Mesenchymal stem cell (in vitro differentiated cells and primary cell): ENCODE measurements at regions not wholly inside any gene's neighbourhood (a gene's known extent, or its start where the extent isn't known, plus 50 kb on each side); places are given as distances from the start of the nearest gene placed in this dataset.

Experiments
- DNase-seq: peaks from one replicate; pipeline ENCODE4 v3.0.0-alpha.2; 2013
- H2AFZ ChIP-seq: one replicate; pipeline ENCODE4 v1.6.1; 2013; ENCODE audit warnings: low read depth, mild to moderate bottlenecking, control low read depth, inconsistent platforms, low read length, moderate library complexity
- H2AK5ac ChIP-seq: 2 replicates; pipeline ENCODE4 v1.6.1; 2013; ENCODE audit warnings: low read length, moderate library complexity, mild to moderate bottlenecking, inconsistent platforms; ENCODE audit not compliant: severe bottlenecking
- H2BK120ac ChIP-seq: one replicate; pipeline ENCODE4 v1.6.1; 2013; ENCODE audit warnings: low read depth, mild to moderate bottlenecking, inconsistent platforms, low read length, moderate library complexity
- H2BK12ac ChIP-seq, 2 experiments: one replicate each; pipeline ENCODE4 v1.6.1; 2013; ENCODE audit warnings: inconsistent platforms in 2 of 2, low read length in 2 of 2, mild to moderate bottlenecking in 2 of 2, moderate library complexity in 2 of 2, control low read depth in 1 of 2
- H2BK15ac ChIP-seq: one replicate; pipeline ENCODE4 v1.6.1; 2013; ENCODE audit warnings: mild to moderate bottlenecking, low read depth, inconsistent platforms; ENCODE audit not compliant: poor library complexity, severe bottlenecking
- H2BK5ac ChIP-seq: 2 replicates; pipeline ENCODE4 v1.6.1; 2013; ENCODE audit warnings: low read depth, mild to moderate bottlenecking, low read length, control low read depth, inconsistent platforms; ENCODE audit not compliant: poor library complexity, severe bottlenecking
- H3K14ac ChIP-seq, 2 experiments: one replicate each; pipeline ENCODE4 v1.6.1; 2013; ENCODE audit warnings: inconsistent platforms in 2 of 2, low read length in 2 of 2, control low read depth in 1 of 2, mild to moderate bottlenecking in 1 of 2, moderate library complexity in 1 of 2
- H3K18ac ChIP-seq, 2 experiments: one replicate each; pipeline ENCODE4 v1.6.1; 2013; ENCODE audit warnings: inconsistent platforms in 2 of 2, low read length in 2 of 2, control low read depth in 1 of 2, low read depth in 1 of 2, mild to moderate bottlenecking in 1 of 2
- H3K23ac ChIP-seq, 2 experiments: one replicate each; pipeline ENCODE4 v1.6.1; 2013; ENCODE audit warnings: inconsistent platforms in 2 of 2, low read length in 2 of 2, mild to moderate bottlenecking in 2 of 2, moderate library complexity in 2 of 2, control low read depth in 1 of 2
- H3K27ac ChIP-seq: 2 replicates; pipeline ENCODE4 v1.5.1; 2013; ENCODE audit warnings: mild to moderate bottlenecking, moderate library complexity, low read length, control low read depth, inconsistent platforms; ENCODE audit not compliant: poor library complexity, severe bottlenecking
- H3K27me3 ChIP-seq, 2 experiments: 2 replicates each; pipeline versions ENCODE4 v1.6.1 to v1.7.0; 2013; ENCODE audit warnings: low read length in 2 of 2, mild to moderate bottlenecking in 2 of 2, moderate library complexity in 2 of 2, control low read depth in 1 of 2, inconsistent platforms in 1 of 2; ENCODE audit not compliant: control insufficient read depth in 1 of 2, insufficient read depth in 1 of 2
- H3K36me3 ChIP-seq, 2 experiments: 2 replicates each; pipeline versions ENCODE4 v1.6.1 to v1.7.0; 2013; ENCODE audit warnings: low read length in 2 of 2, control low read depth in 1 of 2, inconsistent platforms in 1 of 2, low read depth in 1 of 2, mild to moderate bottlenecking in 1 of 2; ENCODE audit not compliant: insufficient read depth in 2 of 2, control insufficient read depth in 1 of 2
- H3K4ac ChIP-seq, 2 experiments: one replicate each; pipeline ENCODE4 v1.6.1; 2013; ENCODE audit warnings: inconsistent platforms in 2 of 2, low read length in 2 of 2, mild to moderate bottlenecking in 2 of 2, moderate library complexity in 2 of 2, control low read depth in 1 of 2, low read depth in 1 of 2
- H3K4me1 ChIP-seq: 2 replicates; pipeline ENCODE4 v1.6.1; 2013; ENCODE audit warnings: low read depth, low read length, control low read depth; ENCODE audit not compliant: control insufficient read depth, insufficient read depth
- H3K4me2 ChIP-seq: 2 replicates; pipeline ENCODE4 v1.6.1; 2013; ENCODE audit warnings: low read length, mild to moderate bottlenecking, inconsistent platforms; ENCODE audit not compliant: poor library complexity, severe bottlenecking
- H3K4me3 ChIP-seq, 2 experiments: 2 replicates each; pipeline versions ENCODE4 v1.5.1 to v1.7.0; 2013; ENCODE audit warnings: low read length in 2 of 2, mild to moderate bottlenecking in 2 of 2, control low read depth in 1 of 2, low read depth in 1 of 2; ENCODE audit not compliant: insufficient read depth in 1 of 2
- H3K79me1 ChIP-seq: replicated peaks from 2 replicates; pipeline ENCODE4 v1.6.1; 2013; ENCODE audit warnings: mild to moderate bottlenecking, control low read depth, low read length, inconsistent platforms; ENCODE audit not compliant: poor library complexity, severe bottlenecking
- H3K9ac ChIP-seq: 2 replicates; pipeline ENCODE4 v1.7.0; 2013; ENCODE audit warnings: mild to moderate bottlenecking, low read length, moderate library complexity
- H3K9me3 ChIP-seq: 2 replicates; pipeline ENCODE4 v1.7.0; 2013; ENCODE audit warnings: mild to moderate bottlenecking, low read length; ENCODE audit not compliant: control insufficient read depth
- H4K8ac ChIP-seq: one replicate; pipeline ENCODE4 v1.6.1; 2013; ENCODE audit warnings: inconsistent platforms, mild to moderate bottlenecking, low read length, moderate library complexity
- H4K91ac ChIP-seq: one replicate; pipeline ENCODE4 v1.6.1; 2013; ENCODE audit warnings: mild to moderate bottlenecking, low read length, inconsistent platforms
- WGBS: methylation state at CpG from one replicate; pipeline ENCODE4 v1.1.7; 2013; ENCODE audit warnings: mixed read lengths; 5-methylcytosine and 5-hydroxymethylcytosine counted together

GRCh38 chr11:15654451-15654850 lies 539.7 kb downstream of the INSC start:
- H2AK5ac ChIP-seq = no peak overlapping the region
- H2BK5ac ChIP-seq = no peak overlapping the region
- no peak overlapping the region for H3K4me2 ChIP-seq
- no peak overlapping the region for H4K8ac ChIP-seq
- H2BK120ac ChIP-seq = no peak overlapping the region
- H3K23ac ChIP-seq = no peak overlapping the region
- H3K18ac ChIP-seq = no peak overlapping the region
- H3K9me3 ChIP-seq = no peaks in the 10 kb centered on the region
- no peak overlapping the region for H2BK15ac ChIP-seq
- 74% methylated on average over 4 of the region's 4 CpGs for WGBS
- H2AFZ ChIP-seq = no peak overlapping the region
- no peaks in the 10 kb centered on the region for H3K79me1 ChIP-seq
- no peak overlapping the region for H3K4me3 ChIP-seq
- H3K4me1 ChIP-seq = peaks cover 7% of the 10 kb centered on the region
- no peak overlapping the region for H3K4ac ChIP-seq
- H3K36me3 ChIP-seq = no peaks in the 10 kb centered on the region
- peak overlapping the region; percentile 55 for H4K91ac ChIP-seq
- no peak overlapping the region for H3K27ac ChIP-seq
- H3K27me3 ChIP-seq = peaks cover 31 to 53% of the 10 kb centered on the region in 2 experiments
- DNase-seq = no peak
- H2BK12ac ChIP-seq = peak overlapping the region in 1 of 2 experiments; percentile 73
- no peak overlapping the region for H3K14ac ChIP-seq
- no peak overlapping the region for H3K9ac ChIP-seq

- Histone ChIP-seq H2BK12ac (no peak overlapping the region), H4K8ac (no peak overlapping the region), H2AK5ac (no peak overlapping the region), H3K14ac (no peak overlapping the region), H3K4me2 (no peak overlapping the region), H3K18ac (no peak overlapping the region), H3K27ac (no peak overlapping the region), H2BK120ac (peak overlapping the region; percentile 44), H2BK5ac (no peak overlapping the region), H3K36me3 (no peaks in the 10 kb centered on the region), H3K79me1 (no peaks in the 10 kb centered on the region), H3K9me3 (no peaks in the 10 kb centered on the region), H3K4ac (no peak overlapping the region), H3K27me3 (peaks cover 37 to 61% of the 10 kb centered on the region in 2 experiments), H2AFZ (no peak overlapping the region), H3K4me3 (no peak overlapping the region), H2BK15ac (no peak overlapping the region), H3K4me1 (peaks cover 2% of the 10 kb centered on the region), H3K9ac (no peak overlapping the region), H3K23ac (no peak overlapping the region), H4K91ac (peak overlapping the region; percentile 18)
- no peak for DNase-seq
- 93% methylated on average over 8 of the region's 8 CpGs for WGBS
These were observed 540.8 kb downstream of the INSC start for GRCh38 chr11:15655552-15655951.

DNA sequence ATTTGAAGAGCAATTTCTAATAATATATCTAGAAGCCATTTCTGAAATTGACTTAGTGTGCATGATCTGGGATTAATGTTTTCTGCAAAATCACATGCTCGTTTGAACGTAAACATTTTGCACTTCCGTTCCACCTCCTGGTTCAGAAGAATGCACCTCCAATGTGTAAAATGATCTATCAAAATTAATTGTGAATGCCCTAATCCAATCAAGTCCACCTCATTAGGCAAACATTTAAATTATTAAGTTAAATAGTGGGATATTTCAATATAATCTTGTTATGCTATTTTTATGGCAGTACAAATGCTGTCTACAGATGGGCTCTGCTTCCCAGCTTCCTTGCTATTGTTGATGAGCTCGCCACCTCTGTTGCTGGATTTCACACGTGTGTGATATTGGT lies 542.5 kb downstream of the INSC start:
- Histone ChIP-seq H4K8ac (no peak overlapping the region), H2BK12ac (no peak overlapping the region), H2AK5ac (no peak overlapping the region), H3K23ac (no peak overlapping the region), H3K27ac (no peak overlapping the region), H3K4ac (no peak overlapping the region), H2AFZ (no peak overlapping the region), H3K4me2 (no peak overlapping the region), H3K4me1 (no peaks in the 10 kb centered on the region), H4K91ac (no peak overlapping the region), H2BK120ac (no peak overlapping the region), H2BK15ac (no peak overlapping the region), H2BK5ac (no peak overlapping the region), H3K9ac (no peak overlapping the region), H3K18ac (no peak overlapping the region), H3K27me3 (peaks cover 53 to 57% of the 10 kb centered on the region in 2 experiments), H3K14ac (no peak overlapping the region), H3K9me3 (no peaks in the 10 kb centered on the region), H3K36me3 (no peaks in the 10 kb centered on the region), H3K79me1 (no peaks in the 10 kb centered on the region), H3K4me3 (no peak overlapping the region)
- no peak for DNase-seq
- 100% methylated on average over 1 of the region's 5 CpGs for WGBS

GRCh38 chr11:15660496-15660895 lies 545.8 kb downstream of the INSC start:
- Histone ChIP-seq H3K4ac (peak overlapping the region in 1 of 2 experiments; percentile 9), H3K79me1 (no peaks in the 10 kb centered on the region), H2BK5ac (no peak overlapping the region), H4K91ac (peak overlapping the region; percentile 62), H3K27me3 (peaks cover 43 to 50% of the 10 kb centered on the region in 2 experiments), H3K18ac (peak overlapping the region; percentile 61 to 80), H2BK120ac (no peak overlapping the region), H3K4me2 (no peak overlapping the region), H3K4me3 (no peak overlapping the region), H2AFZ (no peak overlapping the region), H4K8ac (no peak overlapping the region), H3K9ac (no peak overlapping the region), H3K27ac (no peak overlapping the region), H2BK15ac (peak overlapping the region; percentile 33), H3K23ac (no peak overlapping the region), H3K9me3 (no peaks in the 10 kb centered on the region), H2AK5ac (no peak overlapping the region), H3K36me3 (no peaks in the 10 kb centered on the region), H3K4me1 (peaks cover 6% of the 10 kb centered on the region), H2BK12ac (peak overlapping the region; percentile 37 to 72), H3K14ac (no peak overlapping the region)
- DNase-seq = no peak
- 99% methylated on average over 2 of the region's 3 CpGs for WGBS
